B cell (primary cell): ENCODE measurements at regions not wholly inside any gene's neighbourhood (a gene's known extent, or its start where the extent isn't known, plus 50 kb on each side); places are given as distances from the start of the nearest gene placed in this dataset.

ENCODE experiments used
- ATAC-seq: fragments of 200-7000 bp; cut with Tn5 transposase; one replicate; pipeline ENCODE4 v1.10.0; 2021; ENCODE audit warnings: low read depth, mild to moderate bottlenecking, moderate number of reproducible peaks, moderate library complexity
- CTCF ChIA-PET: fragments of 350-600 bp; sonication (Branson Sonifier 250); formaldehyde crosslinking; loops from one replicate; lab custom pipeline; 2021; ENCODE audit warnings: antibody characterized with exemption, inconsistent platforms; lab: Charles Lee
- POLR2A ChIA-PET: fragments of 350-600 bp; sonication (Branson Sonifier 250); formaldehyde crosslinking; loops from one replicate; lab custom pipeline; 2021; ENCODE audit warnings: antibody characterized with exemption; lab: Charles Lee
- DNase-seq: peaks from one replicate; pipeline ENCODE4 v3.0.0; 2013
- H2AFZ ChIP-seq: 2 replicates; pipeline ENCODE4 v1.6.1; 2012; ENCODE audit warnings: mild to moderate bottlenecking, low read depth, low read length; ENCODE audit not compliant: insufficient read depth, poor library complexity, severe bottlenecking
- H3K27ac ChIP-seq, 2 donors: 1 replicate in 1 of 2; 2 replicates in 1 of 2; pipeline ENCODE4 v1.5.1; 2012 to 2013; ENCODE audit warnings: low read length in 2 of 2, mild to moderate bottlenecking in 2 of 2, moderate library complexity in 1 of 2
- H3K27me3 ChIP-seq, 4 experiments: fragments of 200-600 bp in 1 of 4; sonication (generic) in 1 of 4; replicated peaks in 1 of 4; 1 replicate in 2 of 4; 2 replicates in 2 of 4; pipeline versions ENCODE4 v1.6.1 to v1.7.0; 2013 to 2016; ENCODE audit warnings: low read length in 3 of 4, mild to moderate bottlenecking in 2 of 4, mixed read lengths in 1 of 4, moderate library complexity in 1 of 4; ENCODE audit not compliant: insufficient read depth in 4 of 4, control insufficient read depth in 3 of 4; ENCODE audit errors: control extremely low read depth in 1 of 4
- H3K36me3 ChIP-seq, 2 experiments: replicated peaks in 1 of 2; 1 replicate in 1 of 2; 2 replicates in 1 of 2; pipeline versions ENCODE4 v1.6.1 to v1.7.1; 2013; ENCODE audit warnings: low read length in 1 of 2; ENCODE audit not compliant: insufficient read depth in 2 of 2, control insufficient read depth in 1 of 2; ENCODE audit errors: control extremely low read depth in 1 of 2, extremely low read depth in 1 of 2
- H3K4me1 ChIP-seq, 2 donors: fragments of 200-600 bp in 1 of 2; sonication (generic) in 1 of 2; 1 replicate in 1 of 2; 2 replicates in 1 of 2; pipeline versions ENCODE4 v1.5.1 to v1.6.1; 2013 to 2017; ENCODE audit warnings: low read length in 2 of 2; ENCODE audit not compliant: control insufficient read depth in 2 of 2, insufficient read depth in 2 of 2
- H3K4me2 ChIP-seq: replicated peaks from 2 replicates; pipeline ENCODE3; 2012; ENCODE audit warnings: mild to moderate bottlenecking, low read depth, low read length; ENCODE audit not compliant: poor library complexity, severe bottlenecking
- H3K4me3 ChIP-seq, 5 experiments: fragments of 200-600 bp in 1 of 5; sonication (generic) in 1 of 5; 1 replicate in 3 of 5; 2 replicates in 2 of 5; pipeline versions ENCODE4 v1.5.1 to v1.7.0; 2011 to 2016; ENCODE audit warnings: low read length in 4 of 5, mild to moderate bottlenecking in 4 of 5, low read depth in 2 of 5, control low read depth in 1 of 5, moderate library complexity in 1 of 5; ENCODE audit not compliant: insufficient read depth in 1 of 5; ENCODE audit errors: control extremely low read depth in 1 of 5, extremely low read depth in 1 of 5
- H3K79me2 ChIP-seq: fragments of 200-600 bp; sonication (generic); one replicate; pipeline ENCODE4 v1.6.0; 2016; ENCODE audit warnings: low read length; ENCODE audit not compliant: control insufficient read depth, insufficient read depth
- H3K9ac ChIP-seq: fragments of 200-600 bp; sonication (generic); 2 replicates; pipeline ENCODE4 v1.6.1; 2017; ENCODE audit warnings: mild to moderate bottlenecking, low read length, moderate library complexity
- H3K9me3 ChIP-seq, 3 donors: one replicate each; pipeline versions ENCODE4 v1.6.1 to v1.7.1; 2013; ENCODE audit warnings: low read length in 2 of 3; ENCODE audit not compliant: control insufficient read depth in 2 of 3, insufficient read depth in 1 of 3; ENCODE audit errors: control extremely low read depth in 1 of 3
- H4K20me1 ChIP-seq: 2 replicates; pipeline ENCODE4 v1.6.0; 2012; ENCODE audit warnings: mild to moderate bottlenecking, low read length; ENCODE audit not compliant: insufficient read depth, control insufficient read depth, poor library complexity, severe bottlenecking
- H3K27ac Mint-ChIP-seq: one replicate; pipeline ENCODE4 v1.8.0; 2021; ENCODE audit warnings: mixed read lengths
- H3K27me3 Mint-ChIP-seq: one replicate; pipeline ENCODE4 v1.8.0; 2021; ENCODE audit warnings: mixed read lengths
- H3K4me1 Mint-ChIP-seq: one replicate; pipeline ENCODE4 v1.8.0; 2021; ENCODE audit warnings: mixed read lengths
- H3K4me3 Mint-ChIP-seq: one replicate; pipeline ENCODE4 v1.8.0; 2021; ENCODE audit warnings: mixed read lengths
- H3K9me3 Mint-ChIP-seq: one replicate; pipeline ENCODE4 v1.8.0; 2022; ENCODE audit warnings: mixed read lengths; ENCODE audit not compliant: insufficient read depth
- EZH2 ChIP-seq: IDR thresholded peaks from 2 replicates; pipeline ENCODE4 v1.6.1; 2012; ENCODE audit warnings: borderline replicate concordance, low read depth, mild to moderate bottlenecking, moderate library complexity, low read length; ENCODE audit not compliant: insufficient read depth, poor library complexity, severe bottlenecking
- WGBS: methylation state at CpG from one replicate; pipeline ENCODE4 v1.1.5; 2013; ENCODE audit warnings: missing lambda C conversion rate; ENCODE audit not compliant: insufficient coverage; 5-methylcytosine and 5-hydroxymethylcytosine counted together
- intact Hi-C: fragments of 100-400 bp; cut with micrococcal nuclease; formaldehyde crosslinking; loops from one replicate; pipeline ENCODE4 v1.10.0; 2022
- TF ChIP-seq, protein P1 (sequence below): fragments of 200-600 bp; IDR thresholded peaks from one replicate; pipeline ENCODE4 v1.8.0; 2022; ENCODE audit warnings: antibody characterized with exemption, mild to moderate bottlenecking

DNA sequence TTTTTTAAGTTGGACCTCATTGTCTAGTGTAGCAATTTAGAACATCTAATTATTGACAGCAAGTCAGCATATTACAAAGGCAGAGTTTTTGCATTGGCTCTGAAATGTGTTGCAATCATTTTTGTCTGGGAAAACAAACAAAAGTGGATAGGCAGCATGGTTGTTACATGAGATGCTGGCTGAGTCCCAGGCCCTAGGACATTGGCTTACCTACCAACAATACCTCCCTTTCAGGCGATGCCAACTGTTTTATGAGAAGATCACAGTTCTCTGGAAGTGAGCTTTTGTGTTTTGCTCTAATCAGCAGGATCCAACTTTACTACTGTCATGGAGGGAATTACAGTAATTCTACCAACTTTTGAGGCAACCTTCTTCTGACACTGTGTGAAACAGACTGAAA lies 71.5 kb upstream of the CXADR start:
- DNase-seq (no peak), ATAC-seq (no peak)
- Mint-ChIP-seq H3K27ac (no peak overlapping the region), H3K9me3 (no peaks in the 10 kb centered on the region), H3K4me3 (no peak overlapping the region), H3K4me1 (no peaks in the 10 kb centered on the region), H3K27me3 (peaks cover 4% of the 10 kb centered on the region)
- POLR2A ChIA-PET = no interaction called here
- Histone ChIP-seq H3K79me2 (no peaks in the 10 kb centered on the region), H3K9me3 (no peaks in the 10 kb centered on the region), H2AFZ (no peak overlapping the region), H3K27ac (no peak overlapping the region), H3K4me1 (no peaks in the 10 kb centered on the region), H4K20me1 (no peaks in the 10 kb centered on the region), H3K4me3 (no peak overlapping the region), H3K27me3 (no peaks in the 10 kb centered on the region), H3K4me2 (no peak overlapping the region), H3K9ac (no peak overlapping the region), H3K36me3 (no peaks in the 10 kb centered on the region)
- TF ChIP-seq, protein P1, sequence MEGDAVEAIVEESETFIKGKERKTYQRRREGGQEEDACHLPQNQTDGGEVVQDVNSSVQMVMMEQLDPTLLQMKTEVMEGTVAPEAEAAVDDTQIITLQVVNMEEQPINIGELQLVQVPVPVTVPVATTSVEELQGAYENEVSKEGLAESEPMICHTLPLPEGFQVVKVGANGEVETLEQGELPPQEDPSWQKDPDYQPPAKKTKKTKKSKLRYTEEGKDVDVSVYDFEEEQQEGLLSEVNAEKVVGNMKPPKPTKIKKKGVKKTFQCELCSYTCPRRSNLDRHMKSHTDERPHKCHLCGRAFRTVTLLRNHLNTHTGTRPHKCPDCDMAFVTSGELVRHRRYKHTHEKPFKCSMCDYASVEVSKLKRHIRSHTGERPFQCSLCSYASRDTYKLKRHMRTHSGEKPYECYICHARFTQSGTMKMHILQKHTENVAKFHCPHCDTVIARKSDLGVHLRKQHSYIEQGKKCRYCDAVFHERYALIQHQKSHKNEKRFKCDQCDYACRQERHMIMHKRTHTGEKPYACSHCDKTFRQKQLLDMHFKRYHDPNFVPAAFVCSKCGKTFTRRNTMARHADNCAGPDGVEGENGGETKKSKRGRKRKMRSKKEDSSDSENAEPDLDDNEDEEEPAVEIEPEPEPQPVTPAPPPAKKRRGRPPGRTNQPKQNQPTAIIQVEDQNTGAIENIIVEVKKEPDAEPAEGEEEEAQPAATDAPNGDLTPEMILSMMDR = no peak
- no peak for TF ChIP-seq EZH2
- intact Hi-C loops = no loop called here
- no CpG with 5 or more reads among the region's 1 CpG for WGBS
- CTCF ChIA-PET = no interaction called here

DNA sequence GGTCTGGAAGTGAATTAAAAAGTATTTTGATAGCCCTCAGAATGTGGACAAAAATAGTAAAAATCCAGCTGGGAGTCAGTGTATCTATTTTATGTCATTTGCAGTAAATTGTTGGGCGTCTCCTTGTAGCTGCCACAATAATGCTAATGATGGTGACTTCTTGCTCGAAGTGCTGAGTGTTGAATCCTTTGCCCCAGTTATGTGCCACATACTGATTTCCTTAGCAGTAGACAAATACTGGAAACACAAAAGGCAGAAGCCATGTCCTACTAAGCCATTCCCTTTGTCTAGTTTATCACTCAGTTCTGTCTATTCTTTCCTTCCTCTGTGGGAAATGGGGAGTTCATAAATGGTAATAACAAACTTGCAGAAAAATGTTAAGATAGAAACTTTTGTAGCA lies 70.7 kb upstream of the CXADR start:
- Histone ChIP-seq H3K4me1 (no peaks in the 10 kb centered on the region), H3K9me3 (no peaks in the 10 kb centered on the region), H3K9ac (no peak overlapping the region), H3K4me3 (no peak overlapping the region), H3K36me3 (no peaks in the 10 kb centered on the region), H3K4me2 (no peak overlapping the region), H3K27me3 (no peaks in the 10 kb centered on the region), H4K20me1 (no peaks in the 10 kb centered on the region), H2AFZ (no peak overlapping the region), H3K79me2 (no peaks in the 10 kb centered on the region), H3K27ac (no peak overlapping the region)
- no peak overlapping the region for H3K4me3 Mint-ChIP-seq
- no peak for DNase-seq
- TF ChIP-seq, protein P1 = no peak
- TF ChIP-seq EZH2 = no peak
- ChIA-PET CTCF (no interaction called here), POLR2A (no interaction called here)
- 76% methylated on average over 2 of the region's 2 CpGs for WGBS
- H3K27me3 Mint-ChIP-seq = peaks cover 4% of the 10 kb centered on the region
- H3K9me3 Mint-ChIP-seq = no peaks in the 10 kb centered on the region
- no peaks in the 10 kb centered on the region for H3K4me1 Mint-ChIP-seq
- intact Hi-C loops = no loop called here
- ATAC-seq = no peak
- no peak overlapping the region for H3K27ac Mint-ChIP-seq
